Nephron progenitor cell (in vitro differentiated cells): ENCODE measurements at regions not wholly inside any gene's neighbourhood (a gene's known extent, or its start where the extent isn't known, plus 50 kb on each side); places are given as distances from the start of the nearest gene placed in this dataset.
"Not testable (repeated sequence)": the region's sequence is repeated elsewhere in the genome, so short reads cannot be mapped to it uniquely, and the experiment has no call there.

Experiments used
- DNase-seq: peaks from one replicate; pipeline ENCODE4 v3.0.0; 2021
- H3K27ac Mint-ChIP-seq: 2 replicates; pipeline ENCODE4 v1.8.0; 2021; ENCODE audit warnings: mild to moderate bottlenecking, moderate library complexity, mixed read lengths
- H3K27me3 Mint-ChIP-seq: 2 replicates; pipeline ENCODE4 v1.8.0; 2021; ENCODE audit warnings: mild to moderate bottlenecking, low read depth, mixed read lengths; ENCODE audit not compliant: poor library complexity
- H3K36me3 Mint-ChIP-seq: 2 replicates; pipeline ENCODE4 v1.8.0; 2021; ENCODE audit warnings: low read depth, mixed read lengths
- H3K4me1 Mint-ChIP-seq: 2 replicates; pipeline ENCODE4 v1.8.0; 2021; ENCODE audit warnings: mixed read lengths
- H3K4me3 Mint-ChIP-seq: 2 replicates; pipeline ENCODE4 v1.8.0; 2021; ENCODE audit warnings: mild to moderate bottlenecking, moderate library complexity, mixed read lengths
- H3K9me3 Mint-ChIP-seq: 2 replicates; pipeline ENCODE4 v1.8.0; 2021; ENCODE audit warnings: mild to moderate bottlenecking, moderate library complexity, mixed read lengths
- TF ChIP-seq, protein P1 (sequence below): fragments of 200-600 bp; sonication (generic); IDR thresholded peaks from 2 replicates; pipeline ENCODE4 v1.5.0; 2021; ENCODE audit warnings: antibody characterized with exemption

DNA sequence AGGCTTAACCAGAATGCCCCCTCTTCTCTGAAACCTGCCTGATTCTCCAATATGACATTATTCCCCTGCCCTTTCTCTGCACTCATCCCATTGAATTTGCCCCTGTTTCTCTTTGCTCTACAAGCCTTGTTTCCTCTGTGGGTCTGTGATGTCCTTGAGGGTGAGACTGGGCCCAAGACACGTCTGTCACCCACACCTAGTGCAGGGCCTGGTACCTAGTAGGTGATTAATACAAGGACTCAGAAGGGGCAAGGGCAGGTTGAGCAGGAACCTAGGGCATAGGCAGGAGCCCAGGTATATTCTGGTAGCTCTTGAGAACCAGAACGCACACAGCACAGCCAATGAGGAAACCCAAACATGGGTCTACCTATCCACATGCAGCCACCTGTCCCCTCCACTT, 81.9 kb upstream of the HMGXB4 start:
- DNase-seq = no peak
- peaks cover 5% of the 10 kb centered on the region for H3K4me1 Mint-ChIP-seq
- H3K27ac Mint-ChIP-seq = no peak overlapping the region
- H3K36me3 Mint-ChIP-seq = no peaks in the 10 kb centered on the region
- H3K27me3 Mint-ChIP-seq = peaks cover 45% of the 10 kb centered on the region
- H3K9me3 Mint-ChIP-seq = peaks cover 5% of the 10 kb centered on the region
- TF ChIP-seq, protein P1, sequence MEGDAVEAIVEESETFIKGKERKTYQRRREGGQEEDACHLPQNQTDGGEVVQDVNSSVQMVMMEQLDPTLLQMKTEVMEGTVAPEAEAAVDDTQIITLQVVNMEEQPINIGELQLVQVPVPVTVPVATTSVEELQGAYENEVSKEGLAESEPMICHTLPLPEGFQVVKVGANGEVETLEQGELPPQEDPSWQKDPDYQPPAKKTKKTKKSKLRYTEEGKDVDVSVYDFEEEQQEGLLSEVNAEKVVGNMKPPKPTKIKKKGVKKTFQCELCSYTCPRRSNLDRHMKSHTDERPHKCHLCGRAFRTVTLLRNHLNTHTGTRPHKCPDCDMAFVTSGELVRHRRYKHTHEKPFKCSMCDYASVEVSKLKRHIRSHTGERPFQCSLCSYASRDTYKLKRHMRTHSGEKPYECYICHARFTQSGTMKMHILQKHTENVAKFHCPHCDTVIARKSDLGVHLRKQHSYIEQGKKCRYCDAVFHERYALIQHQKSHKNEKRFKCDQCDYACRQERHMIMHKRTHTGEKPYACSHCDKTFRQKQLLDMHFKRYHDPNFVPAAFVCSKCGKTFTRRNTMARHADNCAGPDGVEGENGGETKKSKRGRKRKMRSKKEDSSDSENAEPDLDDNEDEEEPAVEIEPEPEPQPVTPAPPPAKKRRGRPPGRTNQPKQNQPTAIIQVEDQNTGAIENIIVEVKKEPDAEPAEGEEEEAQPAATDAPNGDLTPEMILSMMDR = no peak
- H3K4me3 Mint-ChIP-seq = no peak overlapping the region

DNA sequence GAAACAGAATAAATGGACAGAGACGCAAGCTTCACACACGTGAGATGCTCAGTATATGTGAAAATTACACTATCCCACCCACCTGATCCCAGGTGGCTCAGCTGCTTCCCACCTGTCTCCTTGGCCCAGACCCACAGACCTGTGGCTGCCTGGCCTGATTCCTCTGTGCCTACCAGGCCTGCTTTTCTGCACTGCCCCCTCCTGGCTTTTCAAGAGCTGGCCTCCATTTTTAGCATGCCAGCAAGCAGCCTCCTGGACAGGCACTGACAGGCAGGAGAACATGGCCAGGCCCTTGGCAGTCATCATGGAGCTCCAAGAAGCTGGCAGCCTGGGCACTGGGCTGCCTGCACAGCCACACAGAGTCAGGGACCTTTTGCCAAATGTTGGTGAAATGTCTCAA, 79.5 kb upstream of the HMGXB4 start:
- Mint-ChIP-seq H3K27me3 (peaks cover 29% of the 10 kb centered on the region), H3K36me3 (no peaks in the 10 kb centered on the region), H3K9me3 (peaks cover 8% of the 10 kb centered on the region), H3K27ac (no peak overlapping the region), H3K4me1 (no peaks in the 10 kb centered on the region), H3K4me3 (no peak overlapping the region)
- TF ChIP-seq, protein P1 = no peak
- no peak for DNase-seq

DNA sequence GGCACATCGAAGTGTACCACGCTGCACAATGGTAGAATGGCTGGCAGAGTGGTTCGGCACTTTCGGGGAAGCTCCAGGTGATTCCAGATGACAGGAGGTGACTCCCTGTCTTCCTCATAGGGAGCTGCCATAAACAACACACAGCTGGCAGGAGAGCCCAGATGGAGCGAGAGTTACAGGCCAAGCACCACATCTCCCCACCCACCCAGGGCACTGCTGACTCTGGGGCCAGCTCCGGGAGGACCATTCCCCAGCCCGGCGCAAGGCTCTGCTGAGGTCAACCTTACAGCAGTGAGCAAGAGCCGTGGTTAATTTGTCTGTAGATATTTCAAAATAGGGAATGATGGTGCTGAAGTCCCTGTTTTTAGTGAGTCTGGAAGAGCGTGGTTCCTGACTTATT, 78.8 kb upstream of the HMGXB4 start:
- Mint-ChIP-seq H3K27ac (no peak overlapping the region), H3K36me3 (no peaks in the 10 kb centered on the region), H3K4me1 (no peaks in the 10 kb centered on the region), H3K9me3 (peaks cover 12% of the 10 kb centered on the region), H3K27me3 (peaks cover 23% of the 10 kb centered on the region), H3K4me3 (no peak overlapping the region)
- no peak for DNase-seq
- TF ChIP-seq, protein P1 = no peak

DNA sequence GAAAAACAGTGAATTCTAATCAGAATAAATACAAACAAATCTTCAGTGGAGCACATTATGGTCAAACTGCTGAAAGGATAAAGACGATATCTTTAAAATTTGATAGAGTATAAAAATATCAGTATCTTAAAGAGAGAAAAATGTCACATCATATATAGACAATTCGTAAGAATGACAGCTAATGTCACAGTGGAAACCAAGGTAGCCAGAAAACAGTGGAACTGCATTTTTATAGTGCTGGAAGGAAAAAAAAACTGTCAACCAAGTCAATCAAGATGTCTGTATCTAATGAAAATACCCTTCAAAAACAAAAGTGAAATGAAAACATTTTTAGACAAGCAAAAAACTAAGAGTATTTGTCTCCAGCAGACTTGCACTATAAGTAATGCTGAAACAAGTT, 73.4 kb upstream of the HMGXB4 start:
- Mint-ChIP-seq H3K36me3 (no peaks in the 10 kb centered on the region), H3K27me3 (peaks cover 4% of the 10 kb centered on the region), H3K9me3 (peaks cover 24% of the 10 kb centered on the region), H3K27ac (no peak overlapping the region), H3K4me3 (no peak overlapping the region), H3K4me1 (no peaks in the 10 kb centered on the region)
- no peak for DNase-seq
- TF ChIP-seq, protein P1 = no peak

DNA sequence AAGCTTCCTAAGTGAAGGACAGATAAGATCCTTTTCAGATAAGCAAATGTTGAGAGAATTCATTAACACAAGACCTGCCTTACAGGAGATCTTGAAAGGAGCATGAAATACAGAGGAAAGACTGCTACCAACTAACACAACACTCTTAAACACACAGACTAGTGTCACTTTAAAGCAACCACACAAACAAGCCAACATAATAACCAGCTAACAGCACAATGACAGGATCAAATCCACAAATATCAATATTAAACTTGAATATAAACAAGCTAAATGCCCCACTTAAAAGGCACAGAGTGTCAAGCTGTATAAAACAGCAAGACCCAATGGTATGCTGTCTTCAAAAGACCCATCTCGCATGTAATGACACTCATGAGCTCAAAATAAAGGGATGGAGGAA, 70.8 kb upstream of the HMGXB4 start:
- H3K27me3 Mint-ChIP-seq = peaks cover 7% of the 10 kb centered on the region

DNA sequence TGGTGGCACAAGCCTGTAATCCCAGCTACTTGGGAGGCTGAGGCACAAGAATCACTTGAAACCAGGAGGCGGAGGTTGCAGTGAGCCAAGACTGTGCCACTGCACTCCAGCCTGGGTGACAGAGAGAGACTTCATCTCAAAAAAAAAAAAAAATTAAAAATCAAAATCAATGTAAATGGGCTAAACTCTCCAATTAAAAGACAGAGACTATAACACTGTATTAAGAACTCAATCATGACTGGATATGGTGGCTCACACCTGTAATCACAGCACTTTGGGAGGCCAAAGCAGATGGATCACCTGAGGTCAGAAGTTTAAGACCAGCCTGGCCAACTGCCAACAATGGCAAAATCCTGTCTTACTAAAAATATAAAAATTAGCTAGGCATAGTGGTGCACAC, 68.4 kb upstream of the HMGXB4 start:
- Mint-ChIP-seq H3K27me3 (peaks cover 14% of the 10 kb centered on the region), H3K9me3 (peaks cover 31% of the 10 kb centered on the region)
- H3K4me1 Mint-ChIP-seq, H3K4me3 Mint-ChIP-seq, H3K27ac Mint-ChIP-seq, DNase-seq, H3K36me3 Mint-ChIP-seq: not testable (repeated sequence)

More for the DNA sequence above, 70.8 kb upstream of the HMGXB4 start:
- H3K4me1 Mint-ChIP-seq = no peaks in the 10 kb centered on the region
- no peak for DNase-seq
- TF ChIP-seq, protein P1 = no peak
- no peak overlapping the region for H3K4me3 Mint-ChIP-seq
- H3K36me3 Mint-ChIP-seq = no peaks in the 10 kb centered on the region
- H3K9me3 Mint-ChIP-seq = peaks cover 40% of the 10 kb centered on the region
- no peak overlapping the region for H3K27ac Mint-ChIP-seq
